G401.6 (cell line): ENCODE measurements at regions not wholly inside any gene's neighbourhood (a gene's known extent, or its start where the extent isn't known, plus 50 kb on each side); places are given as distances from the start of the nearest gene placed in this dataset.

ENCODE experiments used
- FAIRE-seq: peaks from 2 replicates; lab custom pipeline; 2012; peaks lifted over from hg19 to GRCh38; lab: Jason Lieb, UNC

GRCh38 chr20:11537032-11537431 lies 380.7 kb upstream of the BTBD3 start:
- FAIRE-seq, result no peak

GRCh38 chr20:11539450-11539849 lies 378.2 kb upstream of the BTBD3 start:
- FAIRE-seq, result no peak

- FAIRE-seq, result no peak
Observed at GRCh38 chr20:11540558-11540957, 377.1 kb upstream of the BTBD3 start.

- FAIRE-seq, result no peak
Observed at GRCh38 chr20:11542645-11543044, 375.0 kb upstream of the BTBD3 start.

GRCh38 chr20:11544029-11544678 lies 373.5 kb upstream of the BTBD3 start:
- FAIRE-seq, result no peak

- no peak for FAIRE-seq
Observed at GRCh38 chr20:11546939-11547338, 370.8 kb upstream of the BTBD3 start.

GRCh38 chr20:11549172-11550103 lies 368.3 kb upstream of the BTBD3 start:
- no peak for FAIRE-seq

- no peak for FAIRE-seq
Observed at GRCh38 chr20:11550657-11551338, 366.9 kb upstream of the BTBD3 start.

GRCh38 chr20:11551479-11551878 lies 366.2 kb upstream of the BTBD3 start:
- FAIRE-seq, result no peak

GRCh38 chr20:11553603-11554002 lies 364.1 kb upstream of the BTBD3 start:
- FAIRE-seq, result no peak

GRCh38 chr20:11555510-11555909 lies 362.2 kb upstream of the BTBD3 start:
- no peak for FAIRE-seq

- FAIRE-seq, result no peak
Observed at GRCh38 chr20:11556410-11556809, 361.3 kb upstream of the BTBD3 start.

GRCh38 chr20:11564491-11564890 lies 353.2 kb upstream of the BTBD3 start:
- no peak for FAIRE-seq

- FAIRE-seq, result no peak
Observed at GRCh38 chr20:11569163-11569562, 348.5 kb upstream of the BTBD3 start.

GRCh38 chr20:11573507-11573906 lies 344.2 kb upstream of the BTBD3 start:
- no peak for FAIRE-seq

- FAIRE-seq, result no peak
Observed at GRCh38 chr20:11581271-11581670, 336.4 kb upstream of the BTBD3 start.

- FAIRE-seq, result no peak
Observed at GRCh38 chr20:11582060-11582459, 335.6 kb upstream of the BTBD3 start.

- FAIRE-seq, result no peak
Observed at GRCh38 chr20:11585752-11586352, 331.8 kb upstream of the BTBD3 start.

GRCh38 chr20:11588875-11589274 lies 328.8 kb upstream of the BTBD3 start:
- no peak for FAIRE-seq

- FAIRE-seq, result no peak
Observed at GRCh38 chr20:11591965-11592364, 325.7 kb upstream of the BTBD3 start.

- no peak for FAIRE-seq
Observed at GRCh38 chr20:11604339-11604738, 313.4 kb upstream of the BTBD3 start.

- FAIRE-seq, result no peak
Observed at GRCh38 chr20:11607047-11607446, 310.6 kb upstream of the BTBD3 start.

GRCh38 chr20:11608736-11609135 lies 309.0 kb upstream of the BTBD3 start:
- no peak for FAIRE-seq
